Neuronal stem cell (in vitro differentiated cells): ENCODE measurements at regions not wholly inside any gene's neighbourhood (a gene's known extent, or its start where the extent isn't known, plus 50 kb on each side); places are given as distances from the start of the nearest gene placed in this dataset.
A peak's percentile ranks its signal among the peaks of the same experiment; 100 is the strongest.

ENCODE experiments used
- DNase-seq: peaks from one replicate; pipeline ENCODE4 v3.0.0-alpha.2; 2013; ENCODE audit warnings: low spot score
- H2AFZ ChIP-seq: one replicate; pipeline ENCODE4 v1.6.1; 2013; ENCODE audit warnings: mild to moderate bottlenecking, low read length, inconsistent platforms
- H2AK5ac ChIP-seq: 2 replicates; pipeline ENCODE4 v1.6.1; 2013; ENCODE audit warnings: low read depth, mild to moderate bottlenecking, inconsistent platforms, low read length, moderate library complexity, mixed read lengths
- H2BK120ac ChIP-seq: 2 replicates; pipeline ENCODE4 v1.6.1; 2013; ENCODE audit warnings: low read depth, mild to moderate bottlenecking, inconsistent platforms, low read length, moderate library complexity, mixed read lengths
- H2BK12ac ChIP-seq: one replicate; pipeline ENCODE4 v1.6.1; 2013; ENCODE audit warnings: low read length, inconsistent platforms
- H2BK15ac ChIP-seq: 2 replicates; pipeline ENCODE4 v1.6.1; 2013; ENCODE audit warnings: mild to moderate bottlenecking, low read length, inconsistent platforms, mixed read lengths
- H2BK5ac ChIP-seq: one replicate; pipeline ENCODE4 v1.6.1; 2013; ENCODE audit warnings: inconsistent platforms, mild to moderate bottlenecking, low read length, moderate library complexity
- H3K14ac ChIP-seq: one replicate; pipeline ENCODE4 v1.6.1; 2013; ENCODE audit warnings: low read length, inconsistent platforms
- H3K18ac ChIP-seq: 2 replicates; pipeline ENCODE4 v1.6.1; 2013; ENCODE audit warnings: low read length, inconsistent platforms
- H3K23ac ChIP-seq: 2 replicates; pipeline ENCODE4 v1.6.1; 2013; ENCODE audit warnings: low read depth, mild to moderate bottlenecking, mixed read lengths, low read length, inconsistent platforms; ENCODE audit not compliant: poor library complexity
- H3K27ac ChIP-seq: replicated peaks from 3 replicates; pipeline ENCODE4 v1.5.1; 2013; ENCODE audit warnings: low read length, inconsistent platforms
- H3K27me3 ChIP-seq, 3 experiments: 2 replicates each; pipeline ENCODE4 v1.6.1; 2013; ENCODE audit warnings: low read length in 3 of 3, mild to moderate bottlenecking in 2 of 3, inconsistent platforms in 1 of 3, low read depth in 1 of 3, mixed read lengths in 1 of 3, moderate library complexity in 1 of 3; ENCODE audit not compliant: control insufficient read depth in 3 of 3, insufficient read depth in 3 of 3
- H3K36me3 ChIP-seq, 2 donors: replicated peaks in 1 of 2; 2 replicates each; pipeline ENCODE4 v1.6.1; 2013; ENCODE audit warnings: low read length in 2 of 2; ENCODE audit not compliant: control insufficient read depth in 2 of 2, insufficient read depth in 2 of 2
- H3K4ac ChIP-seq: 2 replicates; pipeline ENCODE4 v1.6.1; 2013; ENCODE audit warnings: inconsistent platforms, mild to moderate bottlenecking, low read length, moderate library complexity
- H3K4me1 ChIP-seq, 2 donors: 1 replicate in 1 of 2; 2 replicates in 1 of 2; pipeline ENCODE4 v1.6.1; 2013; ENCODE audit warnings: low read length in 2 of 2, low read depth in 1 of 2; ENCODE audit not compliant: control insufficient read depth in 2 of 2, insufficient read depth in 1 of 2
- H3K4me2 ChIP-seq: one replicate; pipeline ENCODE4 v1.6.1; 2013; ENCODE audit warnings: mild to moderate bottlenecking, low read length, inconsistent platforms; ENCODE audit not compliant: insufficient read depth, poor library complexity, severe bottlenecking
- H3K4me3 ChIP-seq, 2 donors: 2 replicates each; pipeline ENCODE4 v1.5.1; 2013; ENCODE audit warnings: low read length in 2 of 2, mild to moderate bottlenecking in 2 of 2, inconsistent platforms in 1 of 2, moderate library complexity in 1 of 2
- H3K79me1 ChIP-seq: one replicate; pipeline ENCODE4 v1.6.1; 2013; ENCODE audit warnings: low read depth, mild to moderate bottlenecking, inconsistent platforms, low read length, moderate library complexity
- H3K9ac ChIP-seq: one replicate; pipeline ENCODE4 v1.6.1; 2013; ENCODE audit warnings: mild to moderate bottlenecking, low read depth, low read length, inconsistent platforms; ENCODE audit not compliant: poor library complexity
- H3K9me3 ChIP-seq, 2 donors: replicated peaks in 1 of 2; 2 replicates each; pipeline versions ENCODE3 to v1.6.1; 2013; ENCODE audit warnings: low read length in 2 of 2, mild to moderate bottlenecking in 2 of 2, inconsistent platforms in 1 of 2, low read depth in 1 of 2, mixed read lengths in 1 of 2, moderate library complexity in 1 of 2; ENCODE audit not compliant: control insufficient read depth in 2 of 2, insufficient read depth in 1 of 2
- H4K8ac ChIP-seq: one replicate; pipeline ENCODE4 v1.6.1; 2013; ENCODE audit warnings: low read depth, mild to moderate bottlenecking, inconsistent platforms, low read length, moderate library complexity
- H4K91ac ChIP-seq: one replicate; pipeline ENCODE4 v1.6.1; 2013; ENCODE audit warnings: low read length, low read depth, mild to moderate bottlenecking, inconsistent platforms; ENCODE audit not compliant: poor library complexity
- WGBS, 2 donors: extraction: QIAGEN DNeasy Blood & Tissue Kit; methylation state at CpG; one replicate each; pipeline ENCODE4 v1.1.7; 2013; ENCODE audit warnings: missing lambda C conversion rate in 2 of 2, mixed read lengths in 1 of 2; ENCODE audit not compliant: insufficient read length in 2 of 2, insufficient replicate concordance in 1 of 2; ENCODE audit errors: extremely low coverage in 2 of 2; 5-methylcytosine and 5-hydroxymethylcytosine counted together

GRCh38 chr1:24984300-24984699 is 54.2 kb upstream of the RUNX3 start:
- peak overlapping the region; percentile 16 for H2BK120ac ChIP-seq
- no peaks in the 10 kb centered on the region for H3K79me1 ChIP-seq
- no peaks in the 10 kb centered on the region for H3K36me3 ChIP-seq
- H2BK15ac ChIP-seq: no peak overlapping the region
- H3K4me3 ChIP-seq: no peak overlapping the region
- H3K9me3 ChIP-seq: no peaks in the 10 kb centered on the region
- H3K4me1 ChIP-seq: peaks cover 0 to 12% of the 10 kb centered on the region in 2 donors
- no peak overlapping the region for H3K27ac ChIP-seq
- WGBS, 2 donors: no CpG with 5 or more reads among the region's 2 CpGs
- peak overlapping the region; percentile 1 for H3K9ac ChIP-seq
- no peak overlapping the region for H3K14ac ChIP-seq
- DNase-seq: no peak
- H3K27me3 ChIP-seq: peaks cover 0 to 14% (median 0%) of the 10 kb centered on the region in 3 experiments
- H2BK12ac ChIP-seq: no peak overlapping the region
- H3K4ac ChIP-seq: no peak overlapping the region
- H4K8ac ChIP-seq: no peak overlapping the region
- no peak overlapping the region for H2BK5ac ChIP-seq
- H3K4me2 ChIP-seq: no peak overlapping the region
- H3K23ac ChIP-seq: no peak overlapping the region
- no peak overlapping the region for H4K91ac ChIP-seq
- peak overlapping the region; percentile 61 for H2AK5ac ChIP-seq
- peak overlapping the region; percentile 58 for H3K18ac ChIP-seq
- H2AFZ ChIP-seq: no peak overlapping the region

- Histone ChIP-seq H3K18ac (peak overlapping the region; percentile 56), H2AK5ac (no peak overlapping the region), H3K79me1 (no peaks in the 10 kb centered on the region), H3K36me3 (no peaks in the 10 kb centered on the region), H3K14ac (no peak overlapping the region), H2BK15ac (peak overlapping the region; percentile 18), H2BK12ac (no peak overlapping the region), H2BK5ac (no peak overlapping the region), H3K27ac (no peak overlapping the region), H3K4me3 (no peak overlapping the region), H4K8ac (no peak overlapping the region), H3K9ac (no peak overlapping the region), H2BK120ac (no peak overlapping the region), H2AFZ (no peak overlapping the region), H3K27me3 (peaks cover 0 to 5% (median 0%) of the 10 kb centered on the region in 3 experiments), H3K9me3 (no peaks in the 10 kb centered on the region), H3K4ac (no peak overlapping the region), H3K4me1 (peaks cover 0 to 12% of the 10 kb centered on the region in 2 donors), H3K23ac (no peak overlapping the region), H4K91ac (no peak overlapping the region), H3K4me2 (no peak overlapping the region)
- no CpG with 5 or more reads among the region's 12 CpGs for WGBS, 2 donors
- no peak for DNase-seq
These were observed 53.1 kb upstream of the RUNX3 start for GRCh38 chr1:24983006-24983680.

- no peak overlapping the region for H2BK5ac ChIP-seq
- no peak overlapping the region for H3K9ac ChIP-seq
- no peak overlapping the region for H3K4me3 ChIP-seq
- H3K27ac ChIP-seq: no peak overlapping the region
- peak overlapping the region; percentile 49 for H3K18ac ChIP-seq
- no peak overlapping the region for H2BK120ac ChIP-seq
- peaks cover 0 to 5% (median 0%) of the 10 kb centered on the region in 3 experiments for H3K27me3 ChIP-seq
- peak overlapping the region; percentile 35 for H3K23ac ChIP-seq
- no peak overlapping the region for H3K4me2 ChIP-seq
- no peak overlapping the region for H2BK12ac ChIP-seq
- H3K4me1 ChIP-seq: peaks cover 0 to 7% of the 10 kb centered on the region in 2 donors
- no peak overlapping the region for H2AFZ ChIP-seq
- H3K4ac ChIP-seq: no peak overlapping the region
- H2AK5ac ChIP-seq: no peak overlapping the region
- WGBS, 2 donors: no CpG with 5 or more reads among the region's 11 CpGs
- no peaks in the 10 kb centered on the region for H3K36me3 ChIP-seq
- DNase-seq: no peak
- H3K14ac ChIP-seq: no peak overlapping the region
- no peak overlapping the region for H4K8ac ChIP-seq
- no peaks in the 10 kb centered on the region for H3K79me1 ChIP-seq
- no peak overlapping the region for H2BK15ac ChIP-seq
- no peaks in the 10 kb centered on the region for H3K9me3 ChIP-seq
- H4K91ac ChIP-seq: no peak overlapping the region
These were observed 51.5 kb upstream of the RUNX3 start for GRCh38 chr1:24981631-24982005.

- Histone ChIP-seq H3K18ac (peak overlapping the region; percentile 67), H2BK12ac (no peak overlapping the region), H2AK5ac (peak overlapping the region; percentile 41), H4K91ac (no peak overlapping the region), H3K36me3 (no peaks in the 10 kb centered on the region), H3K9me3 (no peaks in the 10 kb centered on the region), H2BK120ac (no peak overlapping the region), H3K4me2 (no peak overlapping the region), H3K23ac (no peak overlapping the region), H3K14ac (no peak overlapping the region), H3K79me1 (no peaks in the 10 kb centered on the region), H3K9ac (no peak overlapping the region), H3K4ac (no peak overlapping the region), H4K8ac (no peak overlapping the region), H2BK5ac (peak overlapping the region; percentile 71), H2AFZ (no peak overlapping the region), H3K4me1 (peaks cover 0 to 5% of the 10 kb centered on the region in 2 donors), H3K27ac (no peak overlapping the region), H2BK15ac (no peak overlapping the region), H3K4me3 (no peak overlapping the region), H3K27me3 (peaks cover 0 to 5% (median 0%) of the 10 kb centered on the region in 3 experiments)
- WGBS, 2 donors: no CpG with 5 or more reads among the region's 13 CpGs
- DNase-seq: no peak
These were observed 51.0 kb upstream of the RUNX3 start for GRCh38 chr1:24980836-24981630.
